Lung microvascular endothelial cell (primary cell): ENCODE measurements at regions not wholly inside any gene's neighbourhood (a gene's known extent, or its start where the extent isn't known, plus 50 kb on each side); places are given as distances from the start of the nearest gene placed in this dataset.
A peak's percentile ranks its signal among the peaks of the same experiment; 100 is the strongest.

Experiments used
- DNase-seq, 2 donors: peaks; one replicate each; pipeline versions ENCODE4 v3.0.0 to v3.0.0-alpha.2; 2010; ENCODE audit warnings: low read depth in 2 of 2

DNA sequence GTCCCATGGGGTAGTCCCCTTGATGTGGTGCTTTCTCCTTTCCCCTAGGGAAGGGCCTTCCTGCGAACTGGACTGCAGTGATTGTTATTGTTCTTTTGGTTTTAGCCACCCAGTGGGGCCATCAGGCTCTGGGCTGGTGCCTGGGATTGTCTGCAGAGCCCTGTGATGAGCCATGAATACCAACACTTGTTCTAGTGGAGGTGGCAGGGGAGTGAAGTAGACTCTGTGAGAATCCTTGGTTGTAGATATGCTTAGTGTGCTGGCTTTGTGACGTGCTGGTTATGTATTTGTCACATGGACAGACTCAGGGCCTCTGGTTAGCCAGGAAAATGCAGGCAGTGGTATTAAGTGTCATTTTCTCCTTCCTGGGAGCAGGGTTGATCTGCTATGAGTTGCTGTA is 51.8 kb upstream of the NDUFB4 start:
- DNase-seq: no peak

DNA sequence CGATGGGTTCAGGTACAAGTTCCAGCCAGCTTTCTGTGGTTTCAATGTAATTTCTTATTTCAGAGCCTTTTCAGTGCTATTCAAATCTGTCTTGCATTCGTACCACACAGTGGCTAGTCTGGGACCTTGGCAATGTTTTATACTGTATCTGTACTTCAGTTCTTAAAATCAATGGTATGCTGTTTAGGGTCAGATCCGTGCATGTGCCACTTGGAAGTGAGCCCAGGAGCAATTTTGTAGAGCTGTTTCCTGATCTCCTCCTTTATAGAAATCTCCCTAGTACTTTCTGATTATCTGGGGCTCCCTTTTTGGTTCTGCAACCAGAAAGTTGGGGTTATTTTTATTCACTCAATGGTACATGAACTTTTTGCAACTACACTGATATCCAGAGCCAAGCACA is 59.5 kb upstream of the NDUFB4 start:
- peak in 1 of 2 donors; percentile 7 for DNase-seq

DNA sequence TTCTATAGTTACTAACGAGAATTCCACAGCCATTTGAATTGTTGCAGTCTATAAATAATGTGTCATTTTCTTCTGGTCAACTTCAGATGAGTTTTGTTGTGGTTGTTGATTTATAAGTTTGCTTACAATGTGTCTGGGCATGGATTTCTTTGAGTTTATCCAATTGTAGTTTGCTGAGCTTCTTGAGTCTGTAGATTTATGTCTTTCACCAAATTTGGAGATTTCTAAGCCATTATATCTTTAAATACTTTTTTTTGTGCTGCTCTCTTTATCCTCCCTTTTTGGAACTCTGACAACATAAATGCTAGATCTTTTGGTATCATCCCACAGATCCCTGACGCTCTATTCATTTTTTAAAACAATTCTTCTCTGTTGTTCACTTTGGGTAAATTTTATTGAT is 63.2 kb upstream of the NDUFB4 start:
- no peak for DNase-seq

DNA sequence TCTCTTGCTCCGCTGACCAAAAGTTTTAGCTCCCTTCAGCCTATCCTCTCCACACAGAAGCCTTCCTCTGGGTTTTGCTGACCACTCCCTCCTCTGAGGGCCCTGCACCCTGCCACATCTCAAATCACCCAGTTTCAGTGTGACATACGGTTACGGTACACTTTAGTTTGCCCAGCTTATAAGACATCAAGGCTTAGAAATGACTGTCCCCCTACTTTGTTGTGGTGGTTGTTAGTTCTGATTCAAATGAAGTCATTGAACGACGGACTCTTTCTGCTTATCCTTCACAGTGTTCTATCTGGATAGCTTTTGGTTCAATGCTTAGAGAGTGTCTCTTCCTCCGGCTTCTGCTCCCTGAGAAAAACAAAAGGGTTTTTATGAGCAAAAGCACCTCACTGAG is 68.0 kb upstream of the NDUFB4 start:
- no peak for DNase-seq

DNA sequence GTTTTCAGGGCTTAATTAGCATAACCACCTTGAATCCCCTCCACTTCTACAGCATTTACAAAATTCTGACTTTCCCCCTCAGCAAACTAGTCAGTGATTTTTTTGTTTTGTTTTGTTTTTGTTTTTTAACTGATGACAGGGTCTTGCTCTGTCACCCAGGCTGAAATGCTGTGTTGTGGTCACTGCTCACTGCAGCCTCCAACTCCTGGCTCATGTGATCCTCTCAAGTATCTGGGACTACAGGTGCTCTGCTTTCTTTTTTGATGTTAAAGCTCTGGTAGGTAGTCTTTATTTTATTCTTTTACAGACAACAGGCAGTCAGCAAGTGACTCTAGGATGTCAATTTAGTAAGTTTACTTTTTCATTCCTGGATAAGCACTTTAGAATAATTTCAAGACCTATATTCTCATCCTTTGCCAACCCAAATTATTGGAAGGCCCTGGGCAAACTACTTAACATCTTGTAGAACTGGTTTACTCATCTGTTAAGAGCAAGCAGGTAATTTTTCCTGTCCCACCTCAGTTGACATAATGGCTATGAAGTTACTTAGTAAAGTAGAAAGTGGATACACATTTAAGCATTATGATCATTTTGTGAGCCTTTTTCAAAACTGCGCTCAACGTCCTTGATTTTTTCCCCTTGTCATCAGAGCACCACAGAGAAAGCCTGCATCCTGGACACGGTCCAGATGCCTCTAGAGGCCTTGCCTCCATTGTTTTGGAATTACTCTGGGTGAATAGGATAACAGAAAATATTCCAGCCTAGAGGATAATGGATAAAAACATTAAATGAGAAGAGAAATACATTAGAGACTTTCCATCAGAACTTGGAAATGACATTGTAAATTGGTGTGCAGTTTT is 69.9 kb upstream of the NDUFB4 start:
- peak in 1 of 2 donors; percentile 47 for DNase-seq

DNA sequence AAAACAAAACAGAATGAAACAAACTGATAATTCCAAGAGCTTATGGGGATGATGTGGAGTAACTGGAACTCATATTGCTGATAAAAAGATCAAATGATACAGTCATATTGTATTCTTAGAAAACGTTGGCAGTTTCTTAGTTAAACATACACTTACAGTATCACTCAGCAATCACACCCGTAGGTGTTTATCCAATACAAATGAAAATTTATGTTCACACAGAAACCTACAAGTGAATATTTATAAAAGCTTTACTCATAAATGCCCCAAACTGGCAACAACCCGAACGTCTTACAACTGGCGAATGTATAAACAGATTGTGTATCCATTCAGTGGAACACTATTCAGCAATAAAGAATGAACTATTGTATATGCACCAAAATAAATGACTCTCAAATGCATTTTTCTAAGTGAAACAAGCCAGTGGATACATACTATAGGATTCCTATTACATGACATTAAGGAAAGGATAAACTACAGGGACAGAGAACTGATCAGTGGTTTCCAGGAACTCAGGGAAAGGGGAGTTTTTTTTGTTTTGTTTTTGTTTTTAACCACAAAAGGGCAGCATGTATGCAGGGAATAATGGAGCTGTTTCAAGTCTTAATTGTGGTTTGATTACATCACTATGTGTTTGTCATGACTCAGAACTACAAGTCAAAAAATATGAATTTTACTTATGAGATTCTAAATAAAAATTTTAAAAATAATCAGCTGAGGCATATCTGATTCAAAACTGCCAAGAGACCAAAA is 71.8 kb upstream of the NDUFB4 start:
- DNase-seq: peak in 1 of 2 donors; percentile 49

DNA sequence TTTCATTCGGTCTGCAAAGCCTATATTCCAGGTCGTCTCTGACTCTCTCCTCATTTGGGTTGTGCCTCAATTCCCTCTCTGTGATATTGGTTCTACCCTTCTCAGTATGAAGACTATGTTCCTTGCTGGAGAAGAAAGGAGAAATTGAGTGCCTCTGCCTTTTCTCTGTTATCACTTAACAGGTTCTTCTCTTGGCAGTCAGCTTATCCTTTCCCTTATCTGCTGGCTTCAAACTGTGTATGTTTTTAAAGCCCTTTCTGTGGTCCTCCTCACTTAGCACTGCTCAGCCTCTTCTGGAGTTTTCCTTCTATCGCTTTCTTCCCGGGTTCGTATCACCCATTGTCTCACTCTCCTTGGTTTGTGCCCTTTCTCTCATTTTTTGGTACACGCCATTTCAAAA is 65.3 kb upstream of the FSTL1 start:
- DNase-seq: no peak

DNA sequence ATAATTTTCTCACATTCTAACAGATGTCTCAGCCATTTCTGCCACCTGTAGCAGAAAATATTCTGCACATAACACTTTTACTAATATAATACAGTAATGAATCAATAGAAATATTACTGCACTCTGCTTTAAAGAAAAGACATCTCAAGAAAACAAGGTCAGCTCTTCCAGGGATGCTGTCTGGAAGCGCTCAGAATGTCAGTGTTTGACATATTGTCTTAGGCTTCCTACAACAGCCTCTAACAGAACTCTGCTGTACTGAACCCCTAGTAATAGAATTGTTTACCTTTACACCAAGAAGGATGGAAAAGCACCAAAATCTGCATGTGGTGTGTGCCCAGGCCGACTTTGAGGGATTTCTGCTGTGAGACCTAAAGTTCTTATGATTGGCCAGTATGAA is 61.9 kb upstream of the FSTL1 start:
- DNase-seq: no peak

DNA sequence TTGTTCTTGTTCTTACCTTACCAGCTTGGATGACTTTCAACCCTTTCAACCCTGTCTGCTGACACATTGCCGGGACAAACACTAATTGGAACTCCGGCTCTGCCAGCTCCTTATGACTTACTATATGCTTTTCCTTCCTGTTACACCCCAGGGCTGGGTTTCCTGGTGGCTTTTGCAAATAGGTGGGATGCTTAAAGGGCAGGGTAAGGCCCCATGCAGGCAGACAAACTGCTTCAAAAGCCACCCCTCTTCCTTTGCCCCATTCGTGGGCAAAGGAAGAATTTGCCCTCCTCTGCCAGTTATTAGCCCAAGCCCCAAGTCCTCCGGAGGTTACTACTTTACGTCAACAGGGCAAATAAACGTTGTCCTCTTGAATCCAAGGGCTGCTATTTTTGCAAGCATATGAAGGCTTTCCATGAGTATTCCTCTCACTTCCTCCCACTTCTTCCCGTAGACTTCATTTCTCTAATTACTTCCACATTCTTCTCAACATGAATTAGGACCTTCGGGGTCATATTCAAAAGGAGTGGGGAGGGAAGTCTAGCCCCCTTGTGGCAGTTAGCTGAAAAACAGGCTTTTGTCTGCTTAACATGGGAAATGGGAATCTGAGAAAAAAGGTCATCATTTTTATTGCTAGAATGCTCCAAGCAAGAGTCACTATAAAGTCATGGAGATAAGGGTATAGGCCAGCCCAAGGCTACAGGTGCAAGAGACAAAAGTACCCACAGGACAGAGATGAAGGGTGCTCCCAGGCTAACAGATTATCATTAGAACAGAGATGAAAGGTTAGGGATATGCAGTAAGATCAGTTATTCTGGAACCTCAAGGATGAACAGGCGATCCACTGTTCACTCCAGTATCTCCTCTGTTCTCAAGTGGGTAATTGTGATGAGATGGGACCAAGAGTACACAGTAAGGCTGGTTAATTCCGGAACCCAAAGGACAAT is 56.3 kb upstream of the FSTL1 start:
- DNase-seq: peak; percentile 63 to 68

DNA sequence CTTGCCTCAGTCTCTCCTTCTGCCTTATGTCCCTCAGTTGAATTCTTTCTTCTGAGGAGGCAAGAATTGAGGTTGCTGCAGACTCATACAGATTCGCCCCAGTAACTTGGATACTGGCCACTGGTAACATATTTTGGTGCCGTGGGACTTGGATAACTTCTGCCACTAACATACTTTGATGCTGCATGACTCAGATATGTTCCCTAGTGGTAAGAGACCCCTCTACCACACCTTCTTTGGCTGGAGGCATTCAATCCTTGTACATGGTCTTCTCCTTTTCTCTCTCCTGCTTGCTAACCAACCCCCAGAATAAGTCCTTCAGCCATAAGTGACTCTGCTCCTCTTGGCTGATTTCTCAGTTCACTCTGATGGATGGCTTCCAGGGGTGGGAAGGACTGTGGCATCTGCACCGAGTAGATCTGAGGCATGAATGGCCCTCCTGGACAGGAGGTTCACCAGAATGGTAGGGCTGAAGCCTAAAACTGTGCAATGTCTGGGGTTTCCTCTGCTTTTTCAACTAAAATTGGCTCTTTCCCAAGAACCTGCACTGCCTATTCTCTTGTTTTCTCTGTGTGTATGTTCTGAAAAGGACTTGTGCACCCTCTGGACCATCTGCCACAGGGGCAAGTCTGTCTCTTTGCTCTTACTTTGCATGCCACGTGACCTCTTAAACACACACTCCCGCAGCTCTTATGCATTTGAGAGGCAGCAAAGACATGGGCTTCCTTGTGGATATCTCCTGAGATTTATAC is 55.5 kb upstream of the FSTL1 start:
- peak in 1 of 2 donors; percentile 7 for DNase-seq

DNA sequence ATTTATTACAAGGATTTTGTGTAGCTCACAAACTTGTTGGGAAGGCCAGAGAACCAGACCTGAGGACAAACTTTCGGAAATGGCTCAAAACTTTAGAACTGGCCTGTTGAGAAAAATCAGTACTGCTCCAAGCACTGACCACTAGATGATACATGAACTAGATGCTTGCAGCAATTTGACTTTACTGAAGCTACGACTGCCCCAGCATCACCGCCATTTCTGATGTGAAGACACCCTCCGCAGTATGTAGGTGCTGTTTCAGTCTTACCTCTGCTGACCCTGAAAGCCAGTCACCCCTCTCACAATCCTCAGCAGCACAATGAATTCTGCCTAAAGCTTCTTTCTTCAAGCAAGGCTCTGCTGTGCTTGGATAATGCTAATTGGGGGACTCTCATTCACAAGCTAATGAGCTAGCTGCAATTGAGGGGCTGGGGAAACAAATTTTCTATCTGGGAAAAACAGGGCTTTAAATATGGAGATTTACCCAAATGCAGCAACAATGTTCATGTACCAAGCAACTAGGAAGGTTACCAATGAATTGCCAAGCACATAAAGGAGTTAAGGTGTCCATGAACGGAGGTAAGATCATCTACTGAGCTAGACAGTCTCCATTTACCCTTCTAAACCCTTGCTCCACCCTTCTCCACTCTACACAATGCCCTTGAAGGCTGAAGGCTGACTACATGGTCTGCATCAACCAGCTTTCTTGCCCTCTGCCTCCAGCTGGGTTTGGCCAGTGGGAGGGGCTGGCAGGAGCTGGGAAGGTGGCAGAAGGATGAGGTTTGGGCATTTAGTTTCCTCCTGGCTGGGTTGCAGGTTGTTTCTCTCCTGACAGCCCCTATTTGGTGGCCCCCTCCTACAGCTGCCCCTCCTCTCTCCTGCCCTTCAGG is 53.2 kb upstream of the FSTL1 start:
- no peak for DNase-seq

DNA sequence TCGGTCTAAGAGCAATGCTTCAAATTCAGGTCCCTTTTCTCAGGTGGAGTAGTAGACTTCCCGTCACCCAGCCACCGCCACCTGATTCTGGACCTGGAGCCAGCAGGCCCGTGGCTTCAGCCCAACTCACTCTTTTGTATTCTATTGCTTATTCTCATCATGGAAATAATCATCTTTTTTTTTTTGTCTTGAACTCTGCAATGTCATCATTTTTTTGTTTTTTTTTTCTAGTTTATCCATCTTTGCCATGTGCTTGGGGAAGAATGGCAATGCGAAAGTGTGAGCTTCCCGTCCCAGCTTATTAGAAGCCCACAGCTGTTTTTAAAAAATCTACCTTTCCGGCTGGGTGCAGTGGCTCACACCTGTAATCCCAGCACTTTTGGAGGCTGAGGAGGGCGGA is 51.3 kb upstream of the FSTL1 start:
- DNase-seq: no peak
